Liver (tissue), 6 donors: ENCODE measurements at regions not wholly inside any gene's neighbourhood (a gene's known extent, or its start where the extent isn't known, plus 50 kb on each side); places are given as distances from the start of the nearest gene placed in this dataset.
"Not testable (repeated sequence)": the region's sequence is repeated elsewhere in the genome, so short reads cannot be mapped to it uniquely, and the experiment has no call there.

Experiments
- DNase-seq: peaks from one replicate; pipeline ENCODE4 v3.0.0-alpha.2; 2017; ENCODE audit warnings: low spot score
- H3K27ac ChIP-seq, 2 donors: one replicate each; pipeline ENCODE4 v1.7.0; 2013; ENCODE audit warnings: inconsistent platforms in 2 of 2, low read length in 2 of 2, control low read depth in 1 of 2, low read depth in 1 of 2, mild to moderate bottlenecking in 1 of 2
- H3K27me3 ChIP-seq, 4 donors: one replicate each; pipeline versions ENCODE4 v1.6.1 to v1.7.0; 2013; ENCODE audit warnings: low read length in 3 of 4, inconsistent platforms in 1 of 4, mild to moderate bottlenecking in 1 of 4, moderate library complexity in 1 of 4; ENCODE audit not compliant: control insufficient read depth in 4 of 4, insufficient read depth in 4 of 4
- H3K36me3 ChIP-seq, 4 donors: one replicate each; pipeline versions ENCODE4 v1.6.1 to v1.7.0; 2013; ENCODE audit warnings: low read length in 3 of 4, mild to moderate bottlenecking in 3 of 4, low read depth in 1 of 4, moderate library complexity in 1 of 4; ENCODE audit not compliant: control insufficient read depth in 4 of 4, insufficient read depth in 3 of 4
- H3K4me1 ChIP-seq, 4 donors: one replicate each; pipeline versions ENCODE4 v1.6.1 to v1.7.0; 2013; ENCODE audit warnings: low read length in 3 of 4, mild to moderate bottlenecking in 3 of 4, moderate library complexity in 1 of 4; ENCODE audit not compliant: control insufficient read depth in 4 of 4, insufficient read depth in 4 of 4
- H3K4me3 ChIP-seq, 3 donors: one replicate each; pipeline versions ENCODE4 v1.6.1 to v1.7.0; 2013; ENCODE audit warnings: low read length in 3 of 3, control low read depth in 1 of 3, low read depth in 1 of 3, mild to moderate bottlenecking in 1 of 3
- H3K9ac ChIP-seq, 2 donors: one replicate each; pipeline ENCODE4 v1.7.0; 2013; ENCODE audit warnings: low read length in 2 of 2, mild to moderate bottlenecking in 2 of 2, moderate library complexity in 2 of 2, control low read depth in 1 of 2, low read depth in 1 of 2
- H3K9me3 ChIP-seq, 4 donors: one replicate each; pipeline versions ENCODE4 v1.6.1 to v1.7.0; 2013; ENCODE audit warnings: low read length in 3 of 4; ENCODE audit not compliant: control insufficient read depth in 4 of 4
- WGBS: extraction: QIAGEN DNeasy Blood & Tissue Kit; methylation state at CpG from one replicate; pipeline ENCODE4 v1.1.7; 2013; 5-methylcytosine and 5-hydroxymethylcytosine counted together
- donor health status: healthy.
- donor health status: healthy.
- donor health status: healthy.

GRCh38 chr7:73143993-73144392 is 58.2 kb upstream of the SPDYE9 start:
- H3K36me3 ChIP-seq, H3K27me3 ChIP-seq, H3K9ac ChIP-seq, H3K4me1 ChIP-seq, H3K27ac ChIP-seq, DNase-seq, H3K4me3 ChIP-seq, H3K9me3 ChIP-seq: not testable (repeated sequence)
- 95% methylated on average over 4 of the region's 8 CpGs for WGBS

GRCh38 chr7:73137922-73138321 is 52.1 kb upstream of the SPDYE9 start:
- not testable (repeated sequence) for H3K4me1 ChIP-seq, H3K27me3 ChIP-seq, H3K9me3 ChIP-seq, H3K9ac ChIP-seq, DNase-seq, H3K27ac ChIP-seq, H3K36me3 ChIP-seq, H3K4me3 ChIP-seq
- WGBS = 86% methylated on average over 1 of the region's 3 CpGs
